ENCODE measurements at regions not wholly inside any gene's neighbourhood (a gene's known extent, or its start where the extent isn't known, plus 50 kb on each side); places are given as distances from the start of the nearest gene placed in this dataset.

- DNase-seq: no peak
Measured at GRCh38 chr1:188364927-188365449, 1536.2 kb downstream of the PLA2G4A start.

- DNase-seq: no peak
Measured at GRCh38 chr1:188365874-188366273, 1537.1 kb downstream of the PLA2G4A start.

DNA sequence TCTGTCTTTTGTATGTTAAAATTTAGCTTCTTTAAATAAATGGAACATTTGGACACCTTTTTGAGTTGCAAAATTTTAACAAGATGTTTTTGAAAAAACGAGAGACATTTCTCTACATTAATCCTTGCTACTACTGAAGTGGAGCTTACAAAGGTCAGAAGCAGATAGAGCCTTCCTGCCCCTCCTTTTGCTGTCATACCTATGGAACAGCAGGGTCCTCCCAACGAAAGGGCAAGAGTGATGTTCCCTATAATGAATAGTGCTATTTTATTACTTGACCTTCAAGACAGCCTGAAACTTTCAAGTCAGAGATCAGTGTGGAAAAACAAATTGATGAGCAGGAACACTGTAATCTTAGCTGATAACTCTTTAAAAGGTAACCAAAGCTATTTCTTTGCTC, 1538.9 kb downstream of the PLA2G4A start:
- no peak for DNase-seq

DNA sequence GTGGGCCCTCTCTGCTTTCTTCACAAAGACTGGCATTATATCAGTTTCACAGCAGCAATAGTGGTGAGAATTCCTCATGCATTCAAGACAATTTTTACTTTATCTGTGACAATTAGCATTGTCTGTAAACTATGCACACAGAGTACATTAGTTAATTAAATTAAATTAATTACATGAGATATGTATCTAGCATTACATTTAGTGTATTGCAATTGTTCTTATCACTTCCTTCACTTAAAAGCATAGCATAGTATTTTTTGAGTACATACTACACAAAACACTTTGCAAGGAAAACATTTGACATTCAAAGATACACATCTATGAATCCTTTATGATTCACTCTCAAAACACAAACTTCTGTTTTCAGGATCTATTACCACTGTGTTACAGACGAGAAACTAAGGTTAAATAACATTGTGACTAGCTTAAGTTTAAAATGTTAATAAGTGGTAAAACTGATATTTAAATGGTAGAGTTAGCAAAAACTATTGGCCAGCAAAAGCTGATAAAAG, 1542.6 kb downstream of the PLA2G4A start:
- no peak for DNase-seq

DNA sequence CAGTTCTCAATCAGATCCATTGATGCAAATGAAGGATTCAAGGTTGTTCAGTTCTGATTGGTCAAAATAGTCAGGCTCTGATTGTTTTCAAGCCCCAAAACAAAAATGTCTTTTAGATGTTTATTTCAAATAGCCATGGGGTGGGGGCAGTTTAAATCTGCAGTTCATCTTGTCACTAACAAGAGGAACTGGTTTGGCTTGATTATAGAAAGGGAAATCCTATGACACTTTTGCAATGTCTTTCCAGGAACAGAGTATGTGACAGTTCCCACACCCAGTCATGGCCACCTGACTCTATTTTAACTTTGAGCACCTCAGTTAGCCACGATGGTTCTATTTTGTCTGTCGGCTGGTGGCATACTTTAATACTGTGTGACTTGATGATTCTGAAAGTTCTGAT, 1544.1 kb downstream of the PLA2G4A start:
- no peak for DNase-seq

GRCh38 chr1:188382851-188383250, 1554.1 kb downstream of the PLA2G4A start:
- DNase-seq: no peak

- no peak for DNase-seq
Measured at GRCh38 chr1:188386161-188386560, 1557.4 kb downstream of the PLA2G4A start.

GRCh38 chr1:188386666-188387065, 1557.9 kb downstream of the PLA2G4A start:
- no peak for DNase-seq

- DNase-seq: no peak
Measured at GRCh38 chr1:188394677-188395076, 1565.9 kb downstream of the PLA2G4A start.

DNA sequence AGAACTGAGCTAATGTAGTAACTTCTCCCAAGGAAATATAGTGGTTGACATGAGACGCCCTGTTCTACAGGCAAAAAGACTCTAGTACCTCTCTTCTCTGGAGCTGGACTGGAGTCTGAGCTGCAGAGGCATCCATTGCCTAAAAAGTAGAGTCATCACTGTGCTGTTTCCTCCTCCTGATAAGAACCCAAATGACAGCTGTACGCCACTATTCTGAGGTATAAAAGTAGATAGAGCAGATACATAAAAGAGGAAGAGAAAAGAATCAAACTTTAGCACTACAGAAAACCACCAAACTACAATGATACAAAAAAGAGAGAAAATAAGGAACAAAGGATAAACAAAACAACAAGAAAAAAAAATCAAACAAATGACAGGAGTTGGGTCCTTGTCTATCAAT, 1568.8 kb downstream of the PLA2G4A start:
- no peak for DNase-seq

- DNase-seq: no peak
Measured at GRCh38 chr1:188402986-188403385, 1574.2 kb downstream of the PLA2G4A start.

DNA sequence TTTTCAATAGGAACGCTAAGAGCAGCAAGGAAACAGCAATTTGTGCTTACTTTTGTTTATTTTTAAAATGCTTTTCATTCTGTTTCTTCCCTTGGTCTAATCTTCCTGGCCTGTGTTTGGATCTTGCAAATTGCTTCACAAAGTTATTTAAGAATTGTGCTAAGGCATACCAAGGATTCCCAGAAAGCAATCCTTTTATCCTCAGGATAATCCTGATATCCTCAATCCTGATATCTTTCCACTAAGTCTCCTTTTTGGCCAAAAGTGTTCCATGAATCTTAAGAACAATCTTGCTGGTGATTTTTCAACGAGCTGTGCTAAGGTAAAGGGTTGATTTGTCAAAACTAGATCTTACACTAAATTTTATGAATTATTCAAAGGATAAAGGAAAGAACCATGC, 1577.9 kb downstream of the PLA2G4A start:
- DNase-seq: no peak

DNA sequence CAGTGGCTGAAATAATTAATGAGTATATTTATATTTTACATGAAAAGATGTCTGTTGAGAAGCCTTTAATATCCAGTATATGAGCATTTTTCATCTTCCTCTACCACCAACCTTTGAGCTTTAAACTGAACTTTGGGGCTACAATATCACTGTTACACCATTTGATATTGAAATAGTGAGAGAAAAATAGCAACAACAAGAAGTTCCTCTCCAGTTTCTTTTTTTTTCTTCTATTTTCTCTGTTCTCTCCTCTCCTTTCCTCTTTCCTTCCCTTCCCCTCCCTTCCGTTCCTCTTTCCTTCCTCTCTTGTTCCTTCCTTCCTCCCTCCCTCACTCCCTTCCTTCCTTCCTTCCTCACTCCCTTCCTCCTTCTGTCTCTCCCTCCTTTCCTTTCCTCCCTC, 1591.4 kb downstream of the PLA2G4A start:
- no peak for DNase-seq

GRCh38 chr1:188423073-188423472, 1594.3 kb downstream of the PLA2G4A start:
- DNase-seq: no peak

DNA sequence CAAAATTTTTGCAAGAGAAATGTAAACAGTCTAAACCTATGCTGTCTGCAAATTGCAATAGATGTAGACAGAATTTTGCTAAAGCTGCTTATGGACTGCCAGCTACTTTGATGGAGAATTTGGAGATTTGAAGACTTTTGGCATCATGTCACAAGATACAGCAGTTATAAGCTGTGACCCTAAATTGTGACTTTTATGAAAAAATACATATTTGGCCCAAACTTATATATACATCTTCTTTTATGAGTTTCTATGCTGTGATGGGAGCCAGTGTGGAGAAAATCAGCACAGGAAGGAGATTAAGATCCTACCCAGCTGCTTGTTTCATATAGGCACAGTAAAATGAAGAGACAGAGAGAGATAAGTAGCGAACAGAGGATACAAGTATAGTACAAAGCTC, 1595.4 kb downstream of the PLA2G4A start:
- no peak for DNase-seq

DNA sequence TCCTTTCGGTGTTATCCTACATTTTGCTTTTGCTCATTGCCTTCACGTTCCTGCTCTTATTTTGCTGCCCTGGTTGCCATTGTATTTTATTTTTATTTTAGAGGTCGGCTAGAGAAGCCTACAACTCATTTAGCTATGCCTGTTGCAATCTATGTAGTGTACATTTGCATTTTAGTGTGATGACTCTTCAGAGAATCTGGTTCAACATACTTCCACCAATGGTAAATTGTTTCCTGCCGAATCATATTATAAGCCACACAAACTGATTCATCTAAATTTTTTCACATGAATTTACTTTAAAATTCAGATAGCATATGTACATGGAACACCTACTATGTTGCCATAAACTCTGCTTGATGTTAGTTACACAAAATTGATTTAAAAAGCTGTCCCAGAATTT, 1596.9 kb downstream of the PLA2G4A start:
- no peak for DNase-seq

DNA sequence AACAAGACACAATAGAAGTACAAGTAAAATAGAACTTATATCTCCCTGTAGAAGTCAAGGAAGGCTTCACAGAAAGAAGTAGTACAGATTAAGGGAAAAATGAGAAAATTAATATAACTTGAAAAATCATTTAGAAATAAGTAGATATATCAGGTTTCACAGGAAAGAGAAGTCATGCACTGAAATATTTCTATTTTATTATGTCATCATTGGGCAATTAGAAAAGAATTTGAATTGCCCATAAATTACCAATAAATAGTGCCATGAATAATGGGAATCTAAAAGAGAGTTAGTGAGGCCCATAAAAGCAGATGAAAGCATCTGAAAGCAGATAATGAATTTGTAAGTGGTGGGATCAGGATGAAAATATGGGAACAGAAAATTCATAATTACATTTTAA, 1597.8 kb downstream of the PLA2G4A start:
- DNase-seq: no peak

DNA sequence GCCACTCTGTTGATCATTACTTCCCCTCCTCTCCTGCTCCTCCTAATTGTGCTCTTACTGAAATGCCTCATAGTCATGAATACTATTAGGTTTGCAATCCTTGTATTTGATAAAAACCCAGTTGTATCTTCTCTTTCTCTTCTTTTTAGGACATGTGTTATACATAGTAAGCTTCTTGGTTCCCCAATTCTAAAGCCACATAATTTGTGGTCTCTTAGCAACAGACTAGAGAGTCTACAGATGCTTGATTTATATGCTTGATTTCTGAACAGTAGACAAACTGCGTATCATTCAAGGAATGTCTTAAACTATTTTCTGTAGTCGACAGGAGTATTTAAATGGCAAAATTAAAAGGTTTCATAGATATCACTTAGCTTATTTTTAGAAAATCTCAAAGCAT, 1598.9 kb downstream of the PLA2G4A start:
- DNase-seq: no peak

DNA sequence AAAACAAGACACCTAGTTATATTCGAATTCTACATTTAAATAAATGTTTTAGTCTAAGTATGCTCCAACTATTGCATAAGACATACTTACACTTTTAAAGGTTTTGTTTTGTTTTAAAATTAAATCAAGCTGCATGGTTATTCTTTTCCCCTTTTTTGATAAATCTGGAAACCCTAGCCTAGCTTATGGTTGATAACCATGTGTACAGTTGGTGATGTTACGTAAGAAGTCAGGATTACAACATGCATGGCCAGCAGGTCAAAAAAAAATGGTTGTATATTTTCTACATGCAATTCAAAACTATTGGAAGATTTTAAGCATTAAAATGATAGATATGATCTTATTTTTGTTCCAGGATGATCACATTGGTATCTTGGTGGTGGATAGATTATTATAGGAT, 1600.6 kb downstream of the PLA2G4A start:
- no peak for DNase-seq

- no peak for DNase-seq
Measured at GRCh38 chr1:188432427-188432826, 1603.7 kb downstream of the PLA2G4A start.

DNA sequence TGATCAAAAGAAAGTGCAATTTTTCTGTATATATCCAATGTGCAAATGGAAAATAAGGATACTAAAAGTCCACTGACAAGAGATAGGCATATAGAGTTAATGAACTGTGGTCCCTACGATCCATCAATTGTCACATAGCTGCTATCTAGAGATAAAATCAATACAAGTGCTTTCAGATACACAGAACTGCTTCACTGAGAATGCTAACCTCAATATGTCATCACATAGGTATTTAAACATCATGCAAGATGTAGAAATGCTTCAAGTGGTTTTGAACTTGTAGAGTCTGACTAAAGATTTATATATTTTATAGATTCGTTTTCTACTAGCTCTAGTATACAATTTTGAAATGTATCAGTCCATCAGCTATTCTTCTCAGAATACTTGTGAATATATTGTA, 1604.7 kb downstream of the PLA2G4A start:
- DNase-seq: no peak

DNA sequence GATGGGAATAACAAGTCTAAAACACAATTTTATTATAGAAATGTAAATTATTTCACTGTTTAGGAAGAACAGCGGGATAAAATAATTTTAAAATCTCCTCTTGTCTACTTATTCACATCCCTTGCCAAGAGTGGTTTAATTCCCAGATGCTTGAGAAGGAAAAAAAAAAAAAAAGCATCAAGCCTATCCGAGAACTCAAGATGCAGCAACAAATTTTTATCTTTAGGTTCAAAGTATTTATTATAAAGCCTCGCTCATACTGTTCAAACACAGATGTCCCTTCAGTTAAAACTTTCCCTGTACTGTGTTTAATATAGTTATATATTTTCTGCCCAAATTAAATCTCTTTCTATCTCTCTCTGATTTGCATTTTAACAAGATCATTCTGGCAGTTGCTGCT, 1615.8 kb downstream of the PLA2G4A start:
- DNase-seq: no peak

GRCh38 chr1:188462837-188463236, 1634.1 kb downstream of the PLA2G4A start:
- no peak for DNase-seq

DNA sequence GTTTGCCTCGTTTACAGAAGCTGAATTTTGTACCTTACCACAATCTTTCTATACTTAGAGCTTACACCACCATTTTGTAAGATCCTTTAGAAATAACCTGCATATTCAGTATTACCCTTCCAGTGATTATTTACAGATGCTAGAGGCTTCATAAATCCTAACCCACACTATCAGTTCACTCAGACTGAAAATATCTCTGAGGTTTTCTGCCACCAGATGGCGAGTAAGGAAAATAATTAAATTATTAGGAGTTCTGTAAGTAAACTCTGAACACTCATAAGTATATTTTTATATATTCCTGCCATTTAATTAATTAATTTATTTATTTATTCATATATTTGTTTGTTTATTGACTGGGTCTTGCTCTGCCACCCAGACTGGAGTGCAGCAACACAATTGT, 1635.2 kb downstream of the PLA2G4A start:
- no peak for DNase-seq

- no peak for DNase-seq
Measured at GRCh38 chr1:188466539-188466938, 1637.8 kb downstream of the PLA2G4A start.

DNA sequence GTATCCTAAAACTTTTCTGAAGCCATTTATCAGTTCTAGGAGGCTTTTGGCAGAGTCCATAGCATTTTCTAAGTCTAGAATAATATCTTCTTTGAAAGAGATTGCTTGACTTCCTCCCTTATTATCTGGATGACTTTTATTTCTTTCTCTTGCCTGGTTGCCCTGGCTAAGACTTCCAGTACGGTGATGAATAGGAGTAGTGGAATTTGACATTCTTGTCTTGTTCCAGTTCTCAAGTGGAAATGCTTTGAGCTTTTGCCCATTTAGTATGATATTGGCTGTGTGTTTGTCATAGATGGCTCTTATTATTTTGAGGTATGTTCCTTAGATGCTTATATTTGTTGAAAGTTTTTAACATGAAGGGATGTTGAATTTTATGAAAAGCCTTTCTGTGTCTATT, 1647.9 kb downstream of the PLA2G4A start:
- no peak for DNase-seq
